ENCODE measurements at regions not wholly inside any gene's neighbourhood (a gene's known extent, or its start where the extent isn't known, plus 50 kb on each side); places are given as distances from the start of the nearest gene placed in this dataset.

DNA sequence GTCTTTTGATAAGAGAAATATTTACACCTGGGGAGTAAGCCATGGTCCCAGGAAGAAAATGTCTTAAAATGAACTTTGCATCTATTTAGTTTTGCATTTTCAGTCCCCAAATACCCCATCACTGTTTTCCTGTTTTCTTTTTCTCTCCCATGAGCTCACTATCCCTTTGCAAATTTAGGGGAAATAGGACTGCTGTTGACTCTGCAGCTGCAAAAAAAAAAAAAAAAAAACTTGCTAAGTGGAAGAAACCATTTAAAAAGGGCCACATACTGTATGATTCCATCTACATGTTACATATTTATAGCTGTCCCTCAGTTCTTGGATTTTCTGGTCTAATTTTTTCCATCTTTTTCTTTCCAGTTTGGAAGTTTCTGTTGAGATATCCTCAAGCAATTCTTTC is 98.2 kb upstream of the SERP2 start:
- no peak for TF ChIP-seq EZH2phosphoT487 (IDR thresholded peaks at IDR 0.05; ENCODE audit: insufficient read depth, low read depth)
- TF ChIP-seq EZH2 (IDR thresholded peaks at IDR 0.05; ENCODE audit: insufficient read depth, poor library complexity, severe bottlenecking): no peak

Measured in GM23248 (cell line).